HG03342 (cell line): ENCODE measurements at regions not wholly inside any gene's neighbourhood (a gene's known extent, or its start where the extent isn't known, plus 50 kb on each side); places are given as distances from the start of the nearest gene placed in this dataset.

ENCODE experiments used
- ATAC-seq: cut with Tn5 transposase; IDR thresholded peaks from one replicate; pipeline ENCODE4 v1.9.1; 2021; ENCODE audit warnings: mild to moderate bottlenecking, moderate library complexity; ENCODE audit not compliant: unreplicated experiment

- ATAC-seq, result no peak
Observed at GRCh38 chr12:42696406-42697149, 107.0 kb upstream of the PRICKLE1 start.

GRCh38 chr12:42695490-42695995, 106.0 kb upstream of the PRICKLE1 start:
- ATAC-seq, result no peak

- no peak for ATAC-seq
Observed at GRCh38 chr12:42692749-42693148, 103.2 kb upstream of the PRICKLE1 start.

- no peak for ATAC-seq
Observed at GRCh38 chr12:42691991-42692557, 102.5 kb upstream of the PRICKLE1 start.

- ATAC-seq, result no peak
Observed at GRCh38 chr12:42690264-42690663, 100.7 kb upstream of the PRICKLE1 start.

GRCh38 chr12:42689699-42690098, 100.2 kb upstream of the PRICKLE1 start:
- no peak for ATAC-seq

GRCh38 chr12:42686514-42687172, 97.1 kb upstream of the PRICKLE1 start:
- ATAC-seq, result no peak

- ATAC-seq, result no peak
Observed at GRCh38 chr12:42684802-42685071, 95.2 kb upstream of the PRICKLE1 start.

GRCh38 chr12:42683933-42684801, 94.6 kb upstream of the PRICKLE1 start:
- no peak for ATAC-seq

- ATAC-seq, result no peak
Observed at GRCh38 chr12:42683266-42683665, 93.7 kb upstream of the PRICKLE1 start.

- ATAC-seq, result no peak
Observed at GRCh38 chr12:42679466-42679865, 89.9 kb upstream of the PRICKLE1 start.

- no peak for ATAC-seq
Observed at GRCh38 chr12:42677461-42677860, 87.9 kb upstream of the PRICKLE1 start.

- no peak for ATAC-seq
Observed at GRCh38 chr12:42673535-42673934, 84.0 kb upstream of the PRICKLE1 start.

GRCh38 chr12:42670719-42671118, 81.2 kb upstream of the PRICKLE1 start:
- ATAC-seq, result no peak

- ATAC-seq, result no peak
Observed at GRCh38 chr12:42669553-42669952, 80.0 kb upstream of the PRICKLE1 start.

- ATAC-seq, result no peak
Observed at GRCh38 chr12:42666671-42667243, 77.2 kb upstream of the PRICKLE1 start.

GRCh38 chr12:42663621-42664020, 74.1 kb upstream of the PRICKLE1 start:
- ATAC-seq, result no peak

- no peak for ATAC-seq
Observed at GRCh38 chr12:42660968-42661937, 71.7 kb upstream of the PRICKLE1 start.

- ATAC-seq, result no peak
Observed at GRCh38 chr12:42660117-42660516, 70.6 kb upstream of the PRICKLE1 start.

- ATAC-seq, result no peak
Observed at GRCh38 chr12:42652048-42652447, 62.5 kb upstream of the PRICKLE1 start.
